ENCODE measurements at regions not wholly inside any gene's neighbourhood (a gene's known extent, or its start where the extent isn't known, plus 50 kb on each side); places are given as distances from the start of the nearest gene placed in this dataset.

GRCh38 chr15:34693053-34693744 lies 61.6 kb downstream of the GJD2 start:
- FAIRE-seq (no peak), DNase-seq (ENCODE audit: low spot score) (no peak), ATAC-seq (no peak)
- no peaks in the 10 kb centered on the region for H4K20me1 ChIP-seq (ENCODE audit: insufficient read depth, low read length)
- no peak overlapping the region for H2AFZ ChIP-seq (ENCODE audit: low read length)
- no peaks in the 10 kb centered on the region for H3K79me2 ChIP-seq (ENCODE audit: insufficient read depth, low read length)
- no peak overlapping the region for H3K4me2 ChIP-seq (ENCODE audit: low read depth, low read length)
- peaks cover 0 to 6% of the 10 kb centered on the region in 2 experiments; a peak in 2 of 5 replicates for H3K27me3 ChIP-seq (ENCODE audit: control insufficient read depth in 1 of 2, insufficient read depth in 2 of 2, low read length in 2 of 2)
- TF ChIP-seq TCF12 (IDR thresholded peaks at IDR 0.05), result no peak
- TF ChIP-seq TCF12 (CRISPR knock-in tag; IDR thresholded peaks at IDR 0.05), result no peak
- TF ChIP-seq ZNF562 (CRISPR knock-in tag; IDR thresholded peaks at IDR 0.05; ENCODE audit: borderline replicate concordance), result no peak
- no peak for TF ChIP-seq ZNF780A (CRISPR knock-in tag; IDR thresholded peaks at IDR 0.05)
- no peak for TF ChIP-seq ATF3 (CRISPR knock-in tag; IDR thresholded peaks at IDR 0.05)
- TF ChIP-seq STAG1 (CRISPR knock-in tag; IDR thresholded peaks at IDR 0.05), result no peak
- TF ChIP-seq ETS1 (CRISPR knock-in tag; IDR thresholded peaks at IDR 0.05), result no peak
- no peak for TF ChIP-seq FOXA1 (IDR thresholded peaks at IDR 0.05)
- TF ChIP-seq FOXA1 (CRISPR knock-in tag; IDR thresholded peaks at IDR 0.05), result no peak
- TF ChIP-seq BRD4 (CRISPR knock-in tag; IDR thresholded peaks at IDR 0.05), result no peak
- TF ChIP-seq FOXC1 (CRISPR knock-in tag; IDR thresholded peaks at IDR 0.05; ENCODE audit: borderline replicate concordance), result no peak
- no peak overlapping the region for H3K4me3 ChIP-seq (replicated peaks in 1 of 3; ENCODE audit: insufficient read depth in 1 of 3, low read depth in 2 of 3, low read length in 3 of 3)
- ChIA-PET CTCF (ENCODE audit: low intra/inter-chr PET ratio, low total read pairs) (no interaction called here), POLR2A (no interaction called here)
- no peaks in the 10 kb centered on the region for H3K9me3 ChIP-seq (ENCODE audit: low read length)
- H3K27ac ChIP-seq (ENCODE audit: extremely low read length, insufficient read depth, low read length), result no peak overlapping the region
- H3K4me1 ChIP-seq (ENCODE audit: insufficient read depth, low read length), result no peaks in the 10 kb centered on the region
- WGBS (ENCODE audit: low lambda C conversion rate), result 32% methylated on average over 4 of the region's 4 CpGs
- H3K9ac ChIP-seq (ENCODE audit: insufficient read depth, low read depth, low read length), result no peak overlapping the region
- no TSS peak for BruUV-seq (replicated peaks)
- intact Hi-C loops (cut with micrococcal nuclease; ENCODE audit: unreplicated experiment), result no loop called here
- no peaks in the 10 kb centered on the region for H3K36me3 ChIP-seq (replicated peaks in 1 of 2; ENCODE audit: control insufficient read depth in 1 of 2, insufficient read depth in 2 of 2, low read length in 2 of 2)
- in situ Hi-C loops (cut with HindIII; ENCODE audit: extremely low pct_ligation_motif_present, low pct_unique_long_range_greater_than_20kb), result no loop called here
